A549 (cell line): ENCODE measurements at regions not wholly inside any gene's neighbourhood (a gene's known extent, or its start where the extent isn't known, plus 50 kb on each side); places are given as distances from the start of the nearest gene placed in this dataset.

Source experiments
- ATAC-seq, 2 experiments: fragments of 200-7000 bp in 1 of 2; fragments of >200 bp in 1 of 2; cut with Nextera tagmentation in 1 of 2; cut with Tn5 transposase in 1 of 2; 3 replicates each; pipeline versions ENCODE4 v1.8.0 to v1.9.1; 2018 to 2020; ENCODE audit warnings: mild to moderate bottlenecking in 1 of 2, moderate library complexity in 1 of 2
- CTCF ChIA-PET: fragments of 300-600 bp; sonication (Branson Sonifier 250); formaldehyde crosslinking; extraction: SDS; loops from one replicate; lab custom pipeline; 2021; ENCODE audit warnings: antibody characterized with exemption, inconsistent platforms; lab: Yijun Ruan, JAX
- POLR2A ChIA-PET: fragments of 350-600 bp; formaldehyde crosslinking; extraction: SDS; loops from one replicate; lab custom pipeline; 2021; ENCODE audit warnings: antibody characterized with exemption, inconsistent platforms; lab: Yijun Ruan, JAX
- DNase-seq, 2 experiments: peaks; one replicate each; pipeline versions ENCODE4 v3.0.0 to v3.0.0-alpha.2; 2011 to 2016; ENCODE audit warnings: low read depth in 1 of 2, low spot score in 1 of 2
- FAIRE-seq: peaks from 2 replicates; lab custom pipeline; 2011; peaks lifted over from hg19 to GRCh38; lab: Jason Lieb, UNC
- H3K27ac ChIP-seq, 2 experiments: fragments of >200 bp; sonication (Bioruptor Twin); formaldehyde crosslinking; 3 replicates each; pipeline ENCODE4 v1.5.1; 2016 to 2017
- H3K4me1 ChIP-seq: fragments of >200 bp; sonication (Bioruptor Twin); formaldehyde crosslinking; 3 replicates; pipeline ENCODE4 v1.6.1; 2016
- H3K4me2 ChIP-seq: fragments of >200 bp; sonication (Bioruptor Twin); formaldehyde crosslinking; 3 replicates; pipeline ENCODE4 v1.6.1; 2016
- H3K4me3 ChIP-seq: fragments of >200 bp; sonication (Bioruptor Twin); formaldehyde crosslinking; 3 replicates; pipeline ENCODE4 v1.5.1; 2016
- H3K9me3 ChIP-seq: fragments of >200 bp; sonication (Bioruptor Twin); formaldehyde crosslinking; 3 replicates; pipeline ENCODE4 v1.6.1; 2016
- CBX2 ChIP-seq: fragments of 200-600 bp; sonication (generic); IDR thresholded peaks from 2 replicates; pipeline ENCODE4 v1.6.1; 2016; ENCODE audit warnings: low read depth, mild to moderate bottlenecking, borderline replicate concordance
- CBX8 ChIP-seq: fragments of 200-600 bp; sonication (generic); IDR thresholded peaks from 2 replicates; pipeline ENCODE4 v1.6.1; 2016
- CHD4 ChIP-seq: fragments of 200-600 bp; sonication (generic); IDR thresholded peaks from 2 replicates; pipeline ENCODE4 v1.6.1; 2016; ENCODE audit warnings: antibody characterized with exemption, mild to moderate bottlenecking, borderline replicate concordance
- EHF ChIP-seq: fragments of 250-450 bp; sonication (Bioruptor Pico); IDR thresholded peaks from 2 replicates; pipeline ENCODE4 v1.5.0; 2020; ENCODE audit warnings: mild to moderate bottlenecking
- FOSB ChIP-seq: fragments of 250-450 bp; sonication (Bioruptor Pico); IDR thresholded peaks from 2 replicates; pipeline ENCODE4 v1.5.0; 2020; ENCODE audit warnings: mild to moderate bottlenecking, moderate library complexity
- HDAC2 ChIP-seq: fragments of 200-600 bp; sonication (generic); IDR thresholded peaks from 2 replicates; pipeline ENCODE4 v1.6.1; 2016
- HOXA7 ChIP-seq: fragments of 250-450 bp; sonication (Bioruptor Pico); IDR thresholded peaks from 2 replicates; pipeline ENCODE4 v1.5.0; 2020; ENCODE audit warnings: mild to moderate bottlenecking, moderate library complexity
- HOXB13 ChIP-seq: fragments of 250-450 bp; sonication (Bioruptor Pico); IDR thresholded peaks from 2 replicates; pipeline ENCODE4 v1.5.0; 2020; ENCODE audit warnings: low read depth, mild to moderate bottlenecking, moderate library complexity
- HOXB5 ChIP-seq: fragments of 250-450 bp; sonication (Bioruptor Pico); IDR thresholded peaks from 2 replicates; pipeline ENCODE4 v1.5.0; 2020; ENCODE audit warnings: mild to moderate bottlenecking, moderate library complexity
- JUN ChIP-seq, 2 experiments: fragments of >200 bp; sonication (Bioruptor Twin); formaldehyde crosslinking; IDR thresholded peaks; 2 replicates in 1 of 2; 3 replicates in 1 of 2; pipeline ENCODE4 v1.6.1; 2016 to 2017
- JUNB ChIP-seq: fragments of >200 bp; sonication (Bioruptor Twin); formaldehyde crosslinking; IDR thresholded peaks from 2 replicates; pipeline ENCODE4 v1.6.1; 2016
- KDM5A ChIP-seq: fragments of 200-600 bp; sonication (generic); IDR thresholded peaks from 2 replicates; pipeline ENCODE4 v1.6.1; 2016; ENCODE audit warnings: antibody characterized with exemption, mild to moderate bottlenecking
- MAFK ChIP-seq: fragments of 450-650 bp; IDR thresholded peaks from 2 replicates; pipeline ENCODE4 v1.6.1; 2014; ENCODE audit not compliant: partially characterized antibody
- NFE2L2 ChIP-seq: fragments of 150-350 bp; conservative IDR thresholded peaks from 2 replicates; pipeline ENCODE4 v1.6.1; 2014; ENCODE audit warnings: low read length
- POLR2A ChIP-seq: IDR thresholded peaks from 2 replicates; pipeline ENCODE4 v1.6.1; 2012; ENCODE audit warnings: mild to moderate bottlenecking, low read length
- RARB ChIP-seq: fragments of 250-450 bp; sonication (Bioruptor Pico); IDR thresholded peaks from 2 replicates; pipeline ENCODE4 v1.8.0; 2021; ENCODE audit warnings: mild to moderate bottlenecking, moderate library complexity
- RFX5 ChIP-seq: fragments of 450-650 bp; IDR thresholded peaks from 2 replicates; pipeline ENCODE4 v1.7.1; 2014; ENCODE audit warnings: antibody characterized with exemption, mild to moderate bottlenecking, moderate library complexity
- RNF2 ChIP-seq: fragments of 200-600 bp; sonication (generic); IDR thresholded peaks from 2 replicates; pipeline ENCODE4 v1.6.1; 2016; ENCODE audit warnings: low read depth, mild to moderate bottlenecking, antibody characterized with exemption, moderate library complexity, borderline replicate concordance
- TFCP2L1 ChIP-seq: fragments of 250-450 bp; sonication (Bioruptor Pico); IDR thresholded peaks from 2 replicates; pipeline ENCODE4 v1.5.0; 2021; ENCODE audit warnings: mild to moderate bottlenecking
- ZNF302 ChIP-seq: fragments of 250-450 bp; sonication (Bioruptor Pico); IDR thresholded peaks from 2 replicates; pipeline ENCODE4 v1.9.0; 2021; ENCODE audit warnings: inconsistent platforms, mild to moderate bottlenecking, moderate library complexity
- WGBS: methylation state at CpG from one replicate; pipeline ENCODE4 v1.1.6; 2017; ENCODE audit errors: missing lambda C conversion rate; 5-methylcytosine and 5-hydroxymethylcytosine counted together
- TF ChIP-seq, protein P1 (sequence below): fragments of >200 bp; sonication (Bioruptor Twin); formaldehyde crosslinking; IDR thresholded peaks from 3 replicates; pipeline ENCODE4 v1.5.1; 2016
- TF ChIP-seq, protein P2 (sequence below): fragments of 250-450 bp; sonication (Bioruptor Pico); IDR thresholded peaks from 2 replicates; pipeline ENCODE4 v1.5.0; 2020; ENCODE audit warnings: low read depth, mild to moderate bottlenecking, moderate library complexity
- TF ChIP-seq, protein P3 (sequence below): fragments of >200 bp; sonication (Bioruptor Twin); formaldehyde crosslinking; IDR thresholded peaks from 2 replicates; pipeline ENCODE4 v1.6.1; 2016
- TF ChIP-seq, protein P4 (sequence below): fragments of >200 bp; sonication (Bioruptor Twin); formaldehyde crosslinking; IDR thresholded peaks from 3 replicates; pipeline ENCODE4 v1.6.1; 2016
- TF ChIP-seq, protein P5 (sequence below): IDR thresholded peaks from 2 replicates; pipeline ENCODE4 v1.6.1; 2012
- TF ChIP-seq, protein P6 (sequence below): fragments of 150-350 bp; IDR thresholded peaks from 2 replicates; pipeline ENCODE4 v1.6.1; 2014; ENCODE audit warnings: low read depth, mild to moderate bottlenecking, low read length

DNA sequence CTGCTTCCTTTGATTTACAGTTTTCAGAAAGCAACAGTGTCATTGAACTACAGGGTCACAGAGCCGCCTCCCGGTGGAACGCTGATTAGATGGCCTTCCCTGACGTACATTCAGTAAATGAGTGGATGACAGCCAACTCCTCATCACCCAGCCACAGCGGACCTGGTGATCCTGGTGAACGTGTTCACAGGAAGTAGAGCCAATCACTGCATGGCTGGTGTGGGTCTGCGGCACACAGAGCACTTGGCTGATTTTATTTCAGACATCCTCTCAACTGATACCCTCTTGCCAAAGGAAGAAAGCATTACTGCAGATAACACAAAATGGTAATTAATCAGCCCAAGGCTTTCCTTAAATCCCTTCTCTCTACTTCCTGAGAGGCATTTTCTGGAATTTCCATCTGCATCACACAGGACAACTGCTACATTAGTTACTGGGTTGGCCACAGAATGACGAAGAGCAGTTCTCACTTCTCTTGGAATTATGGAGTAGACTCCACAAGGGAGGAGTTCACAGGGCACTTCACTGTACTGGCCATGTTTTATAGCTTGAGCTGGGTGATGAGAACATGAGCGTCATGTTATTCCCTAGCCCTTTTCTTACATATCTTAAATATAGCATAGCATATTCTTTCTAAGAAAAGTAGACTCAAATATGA is 84.0 kb upstream of the SLC7A1 start:
- Histone ChIP-seq H3K4me2 (no peak overlapping the region), H3K9me3 (no peaks in the 10 kb centered on the region), H3K4me3 (no peak overlapping the region), H3K4me1 (no peaks in the 10 kb centered on the region), H3K27ac (no peak overlapping the region)
- FAIRE-seq: no peak
- no peak for DNase-seq
- POLR2A ChIA-PET: no interaction called here
- TF ChIP-seq RARB: no peak
- no peak for TF ChIP-seq CBX8
- TF ChIP-seq, protein P1, sequence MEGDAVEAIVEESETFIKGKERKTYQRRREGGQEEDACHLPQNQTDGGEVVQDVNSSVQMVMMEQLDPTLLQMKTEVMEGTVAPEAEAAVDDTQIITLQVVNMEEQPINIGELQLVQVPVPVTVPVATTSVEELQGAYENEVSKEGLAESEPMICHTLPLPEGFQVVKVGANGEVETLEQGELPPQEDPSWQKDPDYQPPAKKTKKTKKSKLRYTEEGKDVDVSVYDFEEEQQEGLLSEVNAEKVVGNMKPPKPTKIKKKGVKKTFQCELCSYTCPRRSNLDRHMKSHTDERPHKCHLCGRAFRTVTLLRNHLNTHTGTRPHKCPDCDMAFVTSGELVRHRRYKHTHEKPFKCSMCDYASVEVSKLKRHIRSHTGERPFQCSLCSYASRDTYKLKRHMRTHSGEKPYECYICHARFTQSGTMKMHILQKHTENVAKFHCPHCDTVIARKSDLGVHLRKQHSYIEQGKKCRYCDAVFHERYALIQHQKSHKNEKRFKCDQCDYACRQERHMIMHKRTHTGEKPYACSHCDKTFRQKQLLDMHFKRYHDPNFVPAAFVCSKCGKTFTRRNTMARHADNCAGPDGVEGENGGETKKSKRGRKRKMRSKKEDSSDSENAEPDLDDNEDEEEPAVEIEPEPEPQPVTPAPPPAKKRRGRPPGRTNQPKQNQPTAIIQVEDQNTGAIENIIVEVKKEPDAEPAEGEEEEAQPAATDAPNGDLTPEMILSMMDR: no peak
- TF ChIP-seq, protein P2, sequence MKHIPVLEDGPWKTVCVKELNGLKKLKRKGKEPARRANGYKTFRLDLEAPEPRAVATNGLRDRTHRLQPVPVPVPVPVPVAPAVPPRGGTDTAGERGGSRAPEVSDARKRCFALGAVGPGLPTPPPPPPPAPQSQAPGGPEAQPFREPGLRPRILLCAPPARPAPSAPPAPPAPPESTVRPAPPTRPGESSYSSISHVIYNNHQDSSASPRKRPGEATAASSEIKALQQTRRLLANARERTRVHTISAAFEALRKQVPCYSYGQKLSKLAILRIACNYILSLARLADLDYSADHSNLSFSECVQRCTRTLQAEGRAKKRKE (CRISPR knock-in tag): no peak
- no peak for TF ChIP-seq CBX2
- TF ChIP-seq RNF2: no peak
- TF ChIP-seq EHF (CRISPR knock-in tag): no peak
- no peak for TF ChIP-seq RFX5
- CTCF ChIA-PET: no interaction called here
- ATAC-seq: no peak
- 39% methylated on average over 9 of the region's 9 CpGs for WGBS

DNA sequence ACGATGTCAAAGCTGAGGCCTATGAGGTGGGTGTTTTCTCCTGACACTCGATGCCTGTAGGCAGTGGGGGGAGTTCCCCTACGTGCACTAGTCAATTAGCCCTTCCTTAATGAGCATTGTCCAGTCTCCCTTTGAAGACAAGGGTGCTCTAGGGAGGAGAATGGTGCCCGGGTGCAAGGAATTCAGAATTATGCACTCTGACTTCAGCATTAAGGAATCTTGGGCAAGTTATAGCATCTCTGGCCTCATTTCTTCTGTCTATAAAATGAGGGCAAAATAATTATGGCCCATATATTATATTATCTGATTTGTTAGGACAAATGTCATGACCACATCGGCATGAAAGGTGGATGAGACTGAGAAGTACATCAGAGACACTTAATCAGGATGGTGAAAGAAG is 82.1 kb upstream of the SLC7A1 start:
- H3K4me2 ChIP-seq: no peak overlapping the region
- no peaks in the 10 kb centered on the region for H3K4me1 ChIP-seq
- no peak overlapping the region for H3K27ac ChIP-seq
- 43% methylated on average over 5 of the region's 5 CpGs for WGBS
- TF ChIP-seq RNF2 (no peak), HDAC2 (no peak), HOXA7 (CRISPR knock-in tag) (no peak), JUN (IDR thresholded peaks at IDR 0.05) (no peak), MAFK (no peak), TFCP2L1 (CRISPR knock-in tag) (no peak), POLR2A (no peak), HOXB5 (no peak), RFX5 (no peak), HOXB13 (CRISPR knock-in tag) (no peak), ZNF302 (CRISPR knock-in tag) (no peak), NFE2L2 (no peak), CHD4 (no peak), KDM5A (no peak), FOSB (no peak), JUNB (no peak)
- TF ChIP-seq, protein P3, sequence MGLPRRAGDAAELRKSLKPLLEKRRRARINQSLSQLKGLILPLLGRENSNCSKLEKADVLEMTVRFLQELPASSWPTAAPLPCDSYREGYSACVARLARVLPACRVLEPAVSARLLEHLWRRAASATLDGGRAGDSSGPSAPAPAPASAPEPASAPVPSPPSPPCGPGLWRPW: no peak
- TF ChIP-seq, protein P4, sequence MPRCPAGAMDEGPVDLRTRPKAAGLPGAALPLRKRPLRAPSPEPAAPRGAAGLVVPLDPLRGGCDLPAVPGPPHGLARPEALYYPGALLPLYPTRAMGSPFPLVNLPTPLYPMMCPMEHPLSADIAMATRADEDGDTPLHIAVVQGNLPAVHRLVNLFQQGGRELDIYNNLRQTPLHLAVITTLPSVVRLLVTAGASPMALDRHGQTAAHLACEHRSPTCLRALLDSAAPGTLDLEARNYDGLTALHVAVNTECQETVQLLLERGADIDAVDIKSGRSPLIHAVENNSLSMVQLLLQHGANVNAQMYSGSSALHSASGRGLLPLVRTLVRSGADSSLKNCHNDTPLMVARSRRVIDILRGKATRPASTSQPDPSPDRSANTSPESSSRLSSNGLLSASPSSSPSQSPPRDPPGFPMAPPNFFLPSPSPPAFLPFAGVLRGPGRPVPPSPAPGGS: no peak
- TF ChIP-seq, protein P5, sequence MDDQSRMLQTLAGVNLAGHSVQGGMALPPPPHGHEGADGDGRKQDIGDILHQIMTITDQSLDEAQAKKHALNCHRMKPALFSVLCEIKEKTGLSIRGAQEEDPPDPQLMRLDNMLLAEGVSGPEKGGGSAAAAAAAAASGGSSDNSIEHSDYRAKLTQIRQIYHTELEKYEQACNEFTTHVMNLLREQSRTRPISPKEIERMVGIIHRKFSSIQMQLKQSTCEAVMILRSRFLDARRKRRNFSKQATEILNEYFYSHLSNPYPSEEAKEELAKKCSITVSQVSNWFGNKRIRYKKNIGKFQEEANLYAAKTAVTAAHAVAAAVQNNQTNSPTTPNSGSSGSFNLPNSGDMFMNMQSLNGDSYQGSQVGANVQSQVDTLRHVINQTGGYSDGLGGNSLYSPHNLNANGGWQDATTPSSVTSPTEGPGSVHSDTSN: no peak
- TF ChIP-seq, protein P6, sequence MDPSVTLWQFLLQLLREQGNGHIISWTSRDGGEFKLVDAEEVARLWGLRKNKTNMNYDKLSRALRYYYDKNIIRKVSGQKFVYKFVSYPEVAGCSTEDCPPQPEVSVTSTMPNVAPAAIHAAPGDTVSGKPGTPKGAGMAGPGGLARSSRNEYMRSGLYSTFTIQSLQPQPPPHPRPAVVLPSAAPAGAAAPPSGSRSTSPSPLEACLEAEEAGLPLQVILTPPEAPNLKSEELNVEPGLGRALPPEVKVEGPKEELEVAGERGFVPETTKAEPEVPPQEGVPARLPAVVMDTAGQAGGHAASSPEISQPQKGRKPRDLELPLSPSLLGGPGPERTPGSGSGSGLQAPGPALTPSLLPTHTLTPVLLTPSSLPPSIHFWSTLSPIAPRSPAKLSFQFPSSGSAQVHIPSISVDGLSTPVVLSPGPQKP: no peak
- ChIA-PET POLR2A (no interaction called here), CTCF (no interaction called here)
- H3K9me3 ChIP-seq: no peaks in the 10 kb centered on the region
- FAIRE-seq (no peak), ATAC-seq (no peak), DNase-seq (no peak)
- H3K4me3 ChIP-seq: no peak overlapping the region
